GM12864 (cell line): ENCODE measurements at regions not wholly inside any gene's neighbourhood (a gene's known extent, or its start where the extent isn't known, plus 50 kb on each side); places are given as distances from the start of the nearest gene placed in this dataset.

Experiments
- DNase-seq: peaks from one replicate; pipeline ENCODE4 v3.0.0-alpha.2; 2011; ENCODE audit warnings: low read depth
- H3K4me3 ChIP-seq: 2 replicates; pipeline ENCODE4 v1.5.1; 2011; ENCODE audit warnings: mild to moderate bottlenecking, low read depth, low read length, control low read depth
- CTCF ChIP-seq: IDR thresholded peaks from 2 replicates; pipeline ENCODE4 v1.5.1; 2011; ENCODE audit warnings: low read depth, mild to moderate bottlenecking, moderate library complexity, low read length, control low read depth, inconsistent platforms; ENCODE audit errors: missing control alignments

DNA sequence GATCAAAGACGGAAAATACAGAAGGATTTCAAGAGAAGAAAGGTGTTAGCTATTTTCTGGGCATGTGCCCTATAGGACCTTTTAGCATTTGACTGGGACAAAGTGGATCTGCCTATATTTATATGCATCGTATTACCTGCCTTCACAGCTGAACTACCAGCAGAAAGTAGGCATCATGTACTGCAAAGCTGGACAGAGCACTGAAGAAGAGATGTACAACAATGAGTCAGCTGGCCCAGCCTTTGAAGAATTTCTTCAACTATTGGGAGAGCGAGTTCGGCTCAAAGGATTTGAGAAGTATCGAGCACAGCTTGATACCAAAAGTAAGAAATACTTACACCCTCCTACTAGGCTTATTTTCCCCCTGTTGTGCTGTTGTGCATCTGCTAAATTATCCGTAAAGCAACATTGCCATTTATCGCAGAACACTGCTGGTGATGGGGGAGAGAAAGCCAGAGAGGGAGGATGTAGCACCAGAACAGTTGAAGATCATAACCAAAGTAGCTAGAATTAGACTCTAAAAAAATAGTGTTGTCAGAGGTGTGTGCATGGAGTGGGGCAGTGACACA is 282.0 kb upstream of the RGS6 start:
- H3K4me3 ChIP-seq = no peak overlapping the region
- TF ChIP-seq CTCF = no peak
- no peak for DNase-seq

- no peak for TF ChIP-seq CTCF
- H3K4me3 ChIP-seq = no peak overlapping the region
- no peak for DNase-seq
Measured at GRCh38 chr14:71651228-71651627, 281.0 kb upstream of the RGS6 start.

DNA sequence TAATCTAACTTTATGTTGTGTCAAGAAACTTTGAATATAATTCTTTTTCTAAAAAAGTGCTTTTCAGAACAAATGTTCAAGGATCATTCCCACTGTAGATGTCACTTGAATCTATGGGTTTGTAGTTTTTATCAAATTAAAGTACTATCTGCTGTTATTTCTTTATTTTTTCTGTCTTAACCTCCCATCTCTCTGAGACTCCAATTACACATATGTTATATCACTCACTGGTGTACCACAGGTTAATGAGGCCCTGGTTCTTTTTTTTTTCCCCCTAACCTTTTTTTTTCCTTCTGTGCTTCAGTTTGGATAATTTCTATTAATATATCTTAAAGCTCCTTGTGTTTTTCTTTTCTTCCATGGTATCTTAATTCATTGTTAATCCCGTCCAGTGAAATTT is 279.9 kb upstream of the RGS6 start:
- no peak for TF ChIP-seq CTCF
- DNase-seq = no peak
- H3K4me3 ChIP-seq = no peak overlapping the region

DNA sequence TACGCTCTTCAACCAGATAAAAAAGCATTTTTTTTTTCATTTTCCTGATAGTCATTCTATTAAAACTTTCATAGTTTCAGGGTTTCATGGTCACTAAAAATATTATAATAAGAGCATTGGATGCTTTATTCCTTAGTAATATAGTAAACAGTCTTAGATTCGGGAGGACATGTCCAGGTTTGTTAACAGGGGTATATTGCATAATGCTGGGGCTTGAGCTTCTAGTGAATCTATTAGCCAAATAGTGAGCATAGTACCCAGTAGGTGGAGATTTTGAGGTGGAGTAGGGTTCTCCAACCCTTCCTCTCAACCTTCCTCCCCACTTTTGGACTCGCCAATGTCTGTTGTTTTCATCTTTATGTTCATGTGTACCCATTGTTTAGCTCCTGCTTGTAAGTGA is 277.4 kb upstream of the RGS6 start:
- no peak overlapping the region for H3K4me3 ChIP-seq
- TF ChIP-seq CTCF = no peak
- DNase-seq = no peak

GRCh38 chr14:71658261-71658860 is 273.9 kb upstream of the RGS6 start:
- TF ChIP-seq CTCF = no peak
- H3K4me3 ChIP-seq = no peak overlapping the region
- DNase-seq = no peak

DNA sequence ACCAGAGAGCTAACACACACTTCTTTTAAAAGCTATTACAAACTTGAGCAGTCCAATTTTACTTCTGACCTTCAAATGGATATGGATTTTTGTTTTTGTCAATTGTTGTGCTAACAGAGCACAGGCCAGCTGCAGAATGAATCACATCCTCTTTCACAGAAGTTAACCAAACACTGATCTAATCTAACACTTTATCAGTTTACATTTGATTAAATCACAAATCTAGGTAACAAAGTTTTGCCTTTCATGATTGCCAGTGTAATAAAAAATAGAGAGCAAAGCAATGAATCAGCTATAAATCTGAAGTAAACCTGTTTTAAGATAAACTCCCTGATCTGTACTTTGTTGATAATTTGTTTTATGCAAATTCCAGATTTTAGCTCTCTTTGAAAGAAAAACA is 273.1 kb upstream of the RGS6 start:
- TF ChIP-seq CTCF = no peak
- H3K4me3 ChIP-seq = no peak overlapping the region
- no peak for DNase-seq

DNA sequence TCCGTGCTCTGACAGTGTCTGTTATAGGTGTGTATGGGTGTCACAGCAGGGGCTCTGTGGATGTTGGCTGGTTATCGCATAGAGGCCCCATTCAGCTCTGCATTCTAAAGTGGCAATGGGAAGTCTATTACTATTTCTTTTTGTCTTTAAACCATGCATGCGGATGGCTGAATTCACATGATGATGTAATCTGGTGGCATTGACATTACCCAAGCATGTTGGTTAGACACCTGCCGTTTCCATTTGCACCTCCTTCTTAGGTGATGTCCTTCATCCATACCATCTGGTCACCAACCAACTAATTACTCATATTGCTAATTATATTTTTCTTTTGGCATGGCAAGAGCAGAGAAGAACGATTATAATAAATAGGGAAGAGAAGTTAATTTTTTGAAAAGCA is 270.8 kb upstream of the RGS6 start:
- no peak for DNase-seq
- H3K4me3 ChIP-seq = no peak overlapping the region
- TF ChIP-seq CTCF = no peak
